ENCODE measurements at regions not wholly inside any gene's neighbourhood (a gene's known extent, or its start where the extent isn't known, plus 50 kb on each side); places are given as distances from the start of the nearest gene placed in this dataset.
A peak's percentile ranks its signal among the peaks of the same experiment; 100 is the strongest.

DNA sequence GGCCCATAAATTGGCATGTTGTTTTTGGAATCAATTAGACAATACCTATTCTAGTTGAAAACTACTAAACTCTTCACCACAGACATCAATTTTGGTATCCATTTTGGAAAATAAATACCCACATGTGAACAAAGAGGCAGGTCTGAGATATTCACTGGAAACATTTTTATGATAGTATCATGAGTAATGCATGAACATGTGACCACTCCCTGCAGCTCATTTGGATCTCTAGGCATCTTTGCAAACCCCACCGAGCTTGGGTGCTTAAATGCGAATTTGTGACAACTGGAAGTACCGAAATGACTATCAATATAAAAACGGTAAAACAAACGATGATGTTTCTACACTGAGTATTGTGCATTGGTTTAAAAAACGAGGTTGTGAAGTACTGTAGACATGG is 285.2 kb downstream of the IRF8 start:
- intact Hi-C loops (cut with DNase I) = no loop called here
- DNase-seq = no peak

GRCh38 chr16:86185089-86185488 is 286.1 kb downstream of the IRF8 start:
- intact Hi-C loops (cut with DNase I) = no loop called here
- DNase-seq = no peak

DNA sequence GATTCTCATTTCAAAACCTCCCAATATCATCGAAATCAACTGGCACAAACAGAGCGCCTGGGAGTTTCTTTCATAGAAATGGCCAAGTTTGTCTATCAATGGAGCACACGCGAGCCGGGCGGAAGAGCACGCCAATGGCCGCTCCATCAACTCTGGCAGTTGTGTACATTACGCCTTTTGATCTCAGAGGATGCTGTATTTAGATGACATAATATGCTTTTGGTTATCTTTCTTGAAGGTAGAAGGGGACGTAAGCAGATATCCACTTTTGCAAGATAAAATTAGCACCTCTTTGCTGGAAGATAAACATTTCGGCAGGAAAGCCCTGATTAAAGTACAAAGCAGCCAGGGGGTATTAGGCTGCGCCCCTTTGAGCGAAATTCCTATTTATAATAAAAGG is 287.4 kb downstream of the IRF8 start:
- DNase-seq = no peak
- intact Hi-C loops (cut with DNase I) = no loop called here

DNA sequence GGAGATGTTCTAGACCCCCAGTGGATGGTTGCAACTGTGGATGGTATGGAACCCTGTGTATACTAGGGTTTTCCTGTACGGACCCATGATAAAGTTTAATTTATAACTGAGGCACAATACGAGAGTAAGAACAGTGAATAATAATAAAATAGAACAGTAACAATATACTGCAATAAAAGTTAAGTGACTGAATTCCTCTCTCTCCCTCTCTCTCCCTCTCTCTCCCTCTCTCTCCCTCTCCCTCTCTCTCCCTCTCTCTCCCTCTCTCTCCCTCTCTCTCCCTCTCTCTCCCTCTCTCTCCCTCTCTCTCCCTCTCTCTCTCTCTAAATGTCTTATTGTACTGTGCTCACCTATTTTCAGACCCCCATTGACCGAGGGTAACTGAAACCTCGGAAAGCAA is 291.0 kb downstream of the IRF8 start:
- intact Hi-C loops (cut with DNase I) = no loop called here
- DNase-seq = no peak

GRCh38 chr16:86191663-86192062 is 292.7 kb downstream of the IRF8 start:
- DNase-seq = no peak
- intact Hi-C loops (cut with DNase I) = no loop called here

- intact Hi-C loops (cut with DNase I) = no loop called here
- DNase-seq = no peak
Observed at GRCh38 chr16:86193528-86194193, 294.7 kb downstream of the IRF8 start.

- intact Hi-C loops (cut with DNase I) = no loop called here
- no peak for DNase-seq
Observed at GRCh38 chr16:86195863-86196630, 297.1 kb downstream of the IRF8 start.

DNA sequence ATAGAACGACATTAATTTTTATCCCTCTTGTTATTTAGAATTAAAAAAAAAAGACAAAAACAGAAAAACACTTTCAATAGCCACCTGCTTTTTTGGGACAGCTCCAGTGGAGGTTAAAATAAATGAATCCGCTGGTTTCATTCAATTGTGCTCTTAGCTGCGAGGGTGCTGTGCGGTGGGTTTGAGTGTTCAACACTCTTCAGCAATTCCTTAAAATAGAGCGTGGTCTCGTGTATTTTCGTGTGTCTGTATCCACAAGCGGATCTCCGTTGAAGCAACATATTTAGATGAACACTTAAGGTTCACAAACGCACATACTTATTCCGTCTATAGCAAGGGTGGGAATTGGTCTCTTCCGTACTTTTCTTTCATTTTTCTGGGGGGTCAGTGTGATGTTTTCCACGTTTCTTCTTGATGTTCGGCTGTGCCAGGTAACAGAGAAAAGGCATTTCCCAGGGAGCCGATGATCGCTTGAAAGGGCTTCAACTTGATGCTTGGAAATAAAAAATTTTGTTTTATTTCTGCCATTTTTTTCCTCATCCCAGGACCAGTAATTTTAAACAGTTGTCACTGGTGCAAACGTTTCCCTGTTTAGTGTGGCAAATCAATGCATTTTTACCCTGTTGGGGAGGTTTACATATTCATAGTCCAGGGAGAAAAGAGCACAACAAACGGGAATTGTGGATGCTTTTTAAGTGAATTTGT is 297.9 kb downstream of the IRF8 start:
- intact Hi-C loops (cut with DNase I) = no loop called here
- no peak for DNase-seq

- intact Hi-C loops (cut with DNase I) = no loop called here
- DNase-seq = no peak
Observed at GRCh38 chr16:86198206-86199118, 299.5 kb downstream of the IRF8 start.

- no peak for DNase-seq
- intact Hi-C loops (cut with DNase I) = no loop called here
Observed at GRCh38 chr16:86199182-86199581, 300.2 kb downstream of the IRF8 start.

DNA sequence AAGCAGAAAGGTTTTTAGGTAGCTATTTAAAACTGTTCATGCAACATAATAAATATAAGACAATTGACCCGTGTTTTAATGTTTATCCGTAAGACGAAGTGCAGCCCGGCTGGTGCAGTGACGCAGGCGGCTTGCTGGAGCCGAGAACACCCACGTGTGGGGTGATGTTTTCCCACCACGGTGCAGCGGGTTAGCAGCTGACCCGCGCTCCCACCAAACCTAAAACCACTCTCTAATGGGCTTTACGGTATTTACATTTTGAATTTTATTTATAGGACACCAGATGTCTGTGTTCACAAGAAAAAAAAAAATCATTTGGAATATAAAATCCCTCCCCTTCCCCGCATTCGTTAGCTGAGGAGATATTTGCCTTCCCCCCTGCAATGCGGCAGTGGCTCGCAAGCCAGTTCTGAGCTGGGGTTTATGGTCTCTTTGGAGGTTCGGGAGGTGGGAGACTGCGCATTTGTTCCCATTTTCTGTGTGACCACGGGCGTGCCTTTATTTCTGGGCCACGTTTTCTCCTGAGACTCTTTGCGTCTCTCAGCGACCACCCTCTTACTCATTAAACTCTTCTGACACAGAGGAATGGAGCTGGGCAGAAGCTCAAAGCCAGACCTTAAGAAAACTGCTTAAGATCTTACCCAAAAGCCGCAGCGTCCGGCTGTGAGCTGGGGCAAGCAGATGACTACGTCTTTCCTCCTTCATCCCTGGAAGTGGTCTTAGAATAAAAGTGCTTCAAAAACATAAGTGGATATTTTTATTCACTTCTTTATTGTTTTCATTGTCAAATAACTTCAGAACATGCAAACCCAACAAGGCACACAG is 301.1 kb downstream of the IRF8 start:
- no peak for DNase-seq
- intact Hi-C loops (cut with DNase I) = no loop called here

DNA sequence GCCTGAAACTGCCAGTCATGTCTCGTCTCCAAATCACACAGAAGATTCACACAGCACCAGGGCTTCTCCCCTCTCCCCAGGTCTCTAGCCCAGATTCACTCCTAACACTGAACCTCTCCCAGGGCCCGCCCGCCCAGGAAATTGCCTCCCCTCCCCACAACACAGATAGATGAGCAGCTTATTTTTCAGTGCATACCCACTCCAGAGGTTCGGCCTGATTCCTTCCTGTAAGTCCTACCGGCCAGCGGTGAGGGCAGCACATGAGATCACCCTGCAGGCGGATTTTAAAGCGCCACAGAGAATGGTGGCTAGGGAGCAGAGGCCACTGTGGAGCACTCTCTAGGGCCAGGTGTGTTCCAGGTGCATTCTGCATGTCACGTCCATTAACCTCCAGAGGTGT is 301.8 kb downstream of the IRF8 start:
- DNase-seq = peak in 1 of 42 donors; percentile 18
- intact Hi-C loops (cut with DNase I) = no loop called here

GRCh38 chr16:86201746-86202145 is 302.8 kb downstream of the IRF8 start:
- intact Hi-C loops (cut with DNase I) = no loop called here
- peak in 1 of 42 donors; percentile 26 for DNase-seq

DNA sequence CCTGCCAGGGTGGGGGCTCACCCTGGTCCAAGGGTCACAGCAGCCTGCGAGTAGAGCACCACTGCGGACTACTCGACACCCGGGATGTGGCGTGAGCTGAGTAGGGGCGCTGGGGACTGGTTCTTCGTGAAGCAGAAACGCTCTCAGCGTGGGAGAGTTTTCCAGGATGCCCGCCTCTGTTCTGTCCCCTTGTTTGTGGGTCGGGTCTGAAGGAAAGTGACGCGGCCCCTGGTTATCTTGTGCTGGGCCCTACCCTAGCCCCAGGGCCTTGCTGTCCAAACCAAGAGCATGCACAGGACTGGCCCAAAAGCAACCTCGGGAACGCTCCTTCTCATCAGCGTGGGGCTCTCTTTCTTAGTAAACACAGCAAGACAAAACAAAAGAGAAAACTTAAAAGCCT is 303.3 kb downstream of the IRF8 start:
- DNase-seq = peak in 1 of 42 donors; percentile 37
- intact Hi-C loops (cut with DNase I) = no loop called here

DNA sequence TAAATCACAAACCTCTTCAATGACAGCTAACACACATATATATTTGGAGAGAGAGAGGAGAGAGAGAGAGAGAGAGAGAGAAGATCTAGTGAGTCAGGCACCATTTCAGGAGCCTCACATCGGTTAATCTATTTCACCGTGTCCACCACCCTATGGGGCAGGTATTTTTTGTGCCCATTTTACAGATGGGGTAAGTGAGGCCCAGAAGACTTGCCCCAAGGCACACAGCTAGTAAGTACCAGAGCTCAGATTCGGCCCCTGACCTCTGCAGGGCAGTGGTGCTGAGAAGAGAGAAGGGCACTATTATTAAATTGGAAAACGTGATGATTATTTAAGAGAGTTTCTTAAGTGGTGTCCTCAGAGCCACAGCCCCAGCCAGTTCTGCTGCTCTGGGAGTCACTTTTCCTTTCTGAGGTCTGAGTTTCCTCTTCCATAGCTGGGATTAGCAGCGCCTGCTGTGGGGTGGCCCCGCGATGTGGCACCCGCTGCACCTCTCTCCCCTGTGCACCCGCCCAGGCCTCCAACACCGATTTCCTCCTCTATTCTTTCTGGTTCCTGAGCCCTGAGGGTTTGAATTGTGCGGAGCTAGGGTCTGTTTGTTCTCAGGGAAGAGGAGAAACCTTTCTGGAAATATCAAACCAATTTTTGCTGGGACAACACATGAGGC is 303.9 kb downstream of the IRF8 start:
- DNase-seq = no peak
- intact Hi-C loops (cut with DNase I) = no loop called here

DNA sequence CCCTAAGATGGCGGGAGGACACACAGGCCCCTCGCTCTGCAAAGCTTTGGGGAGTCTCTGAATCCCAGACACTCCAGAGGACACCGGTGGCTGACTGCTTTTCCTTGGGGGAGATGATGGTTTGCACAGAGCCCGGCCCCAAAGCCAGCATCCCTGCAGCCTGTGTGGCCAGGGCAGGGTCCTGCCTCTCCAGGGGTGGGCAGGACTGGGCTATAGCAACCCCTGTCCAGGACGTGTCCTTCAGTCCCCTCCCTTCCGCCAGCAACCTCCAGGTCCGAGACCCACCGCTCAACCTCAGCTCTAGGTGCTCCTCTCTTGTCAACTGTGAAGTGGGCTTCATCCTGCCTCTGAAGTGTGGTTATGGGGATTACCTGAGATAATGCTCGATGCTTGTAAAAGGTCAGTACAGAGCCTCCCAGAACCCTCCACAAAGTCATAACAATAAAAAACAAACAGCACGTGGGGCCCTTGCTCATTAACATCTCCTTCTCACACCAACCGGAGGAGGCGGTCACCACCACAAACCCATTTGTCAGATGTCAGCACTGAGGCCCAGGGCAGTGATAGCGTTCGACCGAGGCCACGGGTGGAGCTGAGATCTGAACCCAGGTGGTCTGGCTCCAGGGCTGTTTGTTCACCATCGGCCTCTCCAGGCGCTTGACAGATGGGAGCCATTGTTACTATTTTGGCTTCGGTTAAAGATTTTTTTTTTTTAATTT is 304.8 kb downstream of the IRF8 start:
- intact Hi-C loops (cut with DNase I) = no loop called here
- DNase-seq = no peak

DNA sequence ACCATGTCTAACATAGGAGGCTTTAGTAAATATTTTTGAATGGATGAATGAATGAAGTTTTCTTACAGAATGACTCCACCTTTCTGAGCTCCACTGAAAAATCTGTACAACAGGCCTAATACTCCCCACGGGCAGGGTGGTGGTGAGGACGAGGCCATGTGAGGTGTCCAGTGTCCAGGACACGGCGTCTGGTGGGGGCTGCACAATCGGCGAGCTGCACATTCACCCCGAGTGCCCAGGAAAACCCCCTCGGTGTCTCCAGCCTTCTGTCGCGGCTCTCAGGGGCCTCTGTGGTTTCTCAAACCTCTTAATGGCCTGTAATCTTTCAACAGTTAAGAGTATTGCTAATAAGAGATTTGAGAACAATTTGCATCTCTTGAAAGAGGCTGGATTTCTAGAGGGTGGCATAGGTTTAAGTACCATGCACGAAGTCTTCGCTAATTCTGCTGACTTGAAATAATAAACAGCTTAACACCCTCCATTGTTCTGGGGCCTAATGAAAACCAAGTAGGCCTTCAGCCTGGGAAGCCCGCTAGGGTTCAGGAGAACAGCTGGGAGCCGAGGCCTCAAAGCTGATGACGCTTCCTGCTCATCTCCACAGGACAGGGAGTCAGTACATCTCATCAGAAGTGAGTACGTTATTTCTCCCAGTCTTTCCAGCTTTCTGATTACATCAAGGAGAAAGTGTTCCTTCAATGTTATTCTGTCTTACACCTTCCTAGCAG is 304.6 kb upstream of the FOXF1 start:
- intact Hi-C loops (cut with DNase I) = no loop called here
- no peak for DNase-seq

Measured in head of caudate nucleus (tissue), 42 donors.